GM12864 (cell line): ENCODE measurements at regions not wholly inside any gene's neighbourhood (a gene's known extent, or its start where the extent isn't known, plus 50 kb on each side); places are given as distances from the start of the nearest gene placed in this dataset.

Experiments used
- DNase-seq: peaks from one replicate; pipeline ENCODE4 v3.0.0-alpha.2; 2011; ENCODE audit warnings: low read depth
- H3K4me3 ChIP-seq: 2 replicates; pipeline ENCODE4 v1.5.1; 2011; ENCODE audit warnings: mild to moderate bottlenecking, low read depth, low read length, control low read depth
- TF ChIP-seq, protein P1 (sequence below): IDR thresholded peaks from 2 replicates; pipeline ENCODE4 v1.5.1; 2011; ENCODE audit warnings: low read depth, mild to moderate bottlenecking, moderate library complexity, low read length, control low read depth, inconsistent platforms; ENCODE audit errors: missing control alignments

DNA sequence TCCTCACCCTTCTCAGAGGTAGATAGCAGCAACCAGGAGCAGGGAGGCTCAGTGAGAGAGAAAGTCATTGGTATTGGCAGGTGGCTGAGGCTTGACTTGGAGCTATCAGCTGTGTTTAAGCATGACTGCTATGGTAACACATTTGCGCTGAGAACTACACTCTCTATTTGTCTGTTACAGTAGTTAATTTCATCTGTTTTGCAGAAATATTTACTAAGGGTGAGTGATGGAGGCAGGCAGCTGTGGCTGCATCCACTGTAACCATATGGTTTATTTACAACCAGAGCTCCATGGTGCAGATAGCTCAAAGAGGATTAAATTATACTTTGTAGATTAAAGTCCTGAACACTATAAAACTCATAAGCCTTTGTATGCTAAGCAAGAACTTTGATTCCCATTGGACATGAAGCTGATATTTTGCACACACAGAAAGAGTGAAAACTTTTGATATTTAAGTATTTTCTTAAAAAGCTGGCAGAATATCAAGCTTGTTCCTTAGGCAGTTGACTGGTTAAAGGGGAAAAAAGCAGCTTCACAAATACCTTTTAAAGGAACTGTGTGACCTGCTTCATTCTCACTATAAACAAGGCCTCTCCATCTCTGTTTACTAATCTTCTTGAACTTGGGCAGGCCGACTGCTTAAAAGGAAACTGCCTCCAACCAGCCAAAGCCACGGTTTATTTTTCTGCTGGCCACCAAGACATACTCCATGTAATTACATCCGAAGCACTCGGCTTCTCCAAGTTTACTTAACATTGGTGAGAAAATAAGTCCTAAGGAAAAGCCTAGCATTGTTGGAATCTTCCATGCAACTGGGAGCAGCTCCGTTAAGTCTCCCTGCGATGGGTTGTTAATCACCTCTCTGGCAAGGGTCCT lies 299.8 kb upstream of the ZFHX3 start:
- H3K4me3 ChIP-seq = no peak overlapping the region
- TF ChIP-seq, protein P1, sequence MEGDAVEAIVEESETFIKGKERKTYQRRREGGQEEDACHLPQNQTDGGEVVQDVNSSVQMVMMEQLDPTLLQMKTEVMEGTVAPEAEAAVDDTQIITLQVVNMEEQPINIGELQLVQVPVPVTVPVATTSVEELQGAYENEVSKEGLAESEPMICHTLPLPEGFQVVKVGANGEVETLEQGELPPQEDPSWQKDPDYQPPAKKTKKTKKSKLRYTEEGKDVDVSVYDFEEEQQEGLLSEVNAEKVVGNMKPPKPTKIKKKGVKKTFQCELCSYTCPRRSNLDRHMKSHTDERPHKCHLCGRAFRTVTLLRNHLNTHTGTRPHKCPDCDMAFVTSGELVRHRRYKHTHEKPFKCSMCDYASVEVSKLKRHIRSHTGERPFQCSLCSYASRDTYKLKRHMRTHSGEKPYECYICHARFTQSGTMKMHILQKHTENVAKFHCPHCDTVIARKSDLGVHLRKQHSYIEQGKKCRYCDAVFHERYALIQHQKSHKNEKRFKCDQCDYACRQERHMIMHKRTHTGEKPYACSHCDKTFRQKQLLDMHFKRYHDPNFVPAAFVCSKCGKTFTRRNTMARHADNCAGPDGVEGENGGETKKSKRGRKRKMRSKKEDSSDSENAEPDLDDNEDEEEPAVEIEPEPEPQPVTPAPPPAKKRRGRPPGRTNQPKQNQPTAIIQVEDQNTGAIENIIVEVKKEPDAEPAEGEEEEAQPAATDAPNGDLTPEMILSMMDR = no peak
- no peak for DNase-seq

DNA sequence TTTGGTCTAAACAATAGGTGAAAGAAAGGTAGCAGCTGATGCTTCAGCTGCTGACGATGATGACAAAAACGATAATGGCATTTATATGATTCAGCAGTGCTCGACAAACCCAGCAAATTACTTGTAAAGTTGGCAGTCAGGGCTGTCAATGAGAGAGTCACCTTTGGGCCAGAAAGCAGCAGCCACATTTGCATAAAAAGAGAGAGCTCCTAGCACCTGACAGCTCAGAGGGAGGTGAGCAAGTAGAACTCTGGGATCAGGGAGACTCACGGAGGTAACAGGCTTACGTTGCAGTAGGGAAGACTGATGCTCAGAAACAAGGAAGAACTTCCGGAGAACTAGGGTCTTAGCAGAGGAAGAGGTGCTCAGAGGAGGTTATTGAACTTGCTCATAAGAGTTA lies 291.9 kb upstream of the ZFHX3 start:
- no peak for DNase-seq
- TF ChIP-seq, protein P1 = no peak
- no peak overlapping the region for H3K4me3 ChIP-seq

DNA sequence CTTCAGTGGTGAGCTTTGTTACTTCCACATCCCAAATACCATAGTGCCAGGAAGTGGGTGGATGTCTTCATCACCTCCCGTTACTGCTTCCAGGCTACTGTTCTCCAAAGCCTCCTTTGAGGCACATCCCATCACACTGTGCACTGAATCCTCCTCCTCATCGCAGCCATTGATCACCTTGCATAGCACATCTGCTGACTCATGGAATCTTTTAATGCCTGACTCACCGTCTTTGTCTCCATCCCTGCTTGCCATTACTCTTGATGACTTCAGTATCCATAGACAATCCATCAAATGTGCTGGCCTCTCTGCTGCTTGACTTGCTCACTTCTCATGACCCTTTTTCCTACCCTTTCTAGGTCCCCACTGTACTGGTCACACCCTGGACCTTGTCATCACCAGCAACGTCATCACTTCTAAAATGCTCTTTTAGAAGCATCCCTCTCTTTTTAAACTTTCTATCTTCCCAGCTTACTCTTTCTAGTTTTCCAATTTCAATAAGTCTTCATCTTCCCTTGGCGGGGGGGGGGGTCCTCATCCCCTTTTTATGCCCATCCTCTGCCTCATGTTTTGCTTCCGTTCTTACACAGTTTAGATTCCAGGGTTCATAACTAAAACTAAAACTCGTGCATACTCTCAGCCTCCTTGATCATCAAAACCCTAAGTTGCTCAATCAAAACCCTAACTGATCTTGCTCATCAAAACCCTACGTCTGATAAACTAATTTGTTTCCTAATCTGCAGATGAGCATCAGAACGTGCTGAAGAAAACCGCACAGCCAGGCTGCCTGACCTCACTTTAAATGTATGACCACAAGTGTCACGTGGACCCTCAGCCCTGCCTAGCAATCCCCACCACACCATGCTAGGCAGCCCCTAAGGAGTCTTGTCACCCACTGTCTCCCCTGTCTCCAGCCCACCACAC lies 289.7 kb upstream of the ZFHX3 start:
- TF ChIP-seq, protein P1 = no peak
- H3K4me3 ChIP-seq = no peak overlapping the region
- DNase-seq = no peak

DNA sequence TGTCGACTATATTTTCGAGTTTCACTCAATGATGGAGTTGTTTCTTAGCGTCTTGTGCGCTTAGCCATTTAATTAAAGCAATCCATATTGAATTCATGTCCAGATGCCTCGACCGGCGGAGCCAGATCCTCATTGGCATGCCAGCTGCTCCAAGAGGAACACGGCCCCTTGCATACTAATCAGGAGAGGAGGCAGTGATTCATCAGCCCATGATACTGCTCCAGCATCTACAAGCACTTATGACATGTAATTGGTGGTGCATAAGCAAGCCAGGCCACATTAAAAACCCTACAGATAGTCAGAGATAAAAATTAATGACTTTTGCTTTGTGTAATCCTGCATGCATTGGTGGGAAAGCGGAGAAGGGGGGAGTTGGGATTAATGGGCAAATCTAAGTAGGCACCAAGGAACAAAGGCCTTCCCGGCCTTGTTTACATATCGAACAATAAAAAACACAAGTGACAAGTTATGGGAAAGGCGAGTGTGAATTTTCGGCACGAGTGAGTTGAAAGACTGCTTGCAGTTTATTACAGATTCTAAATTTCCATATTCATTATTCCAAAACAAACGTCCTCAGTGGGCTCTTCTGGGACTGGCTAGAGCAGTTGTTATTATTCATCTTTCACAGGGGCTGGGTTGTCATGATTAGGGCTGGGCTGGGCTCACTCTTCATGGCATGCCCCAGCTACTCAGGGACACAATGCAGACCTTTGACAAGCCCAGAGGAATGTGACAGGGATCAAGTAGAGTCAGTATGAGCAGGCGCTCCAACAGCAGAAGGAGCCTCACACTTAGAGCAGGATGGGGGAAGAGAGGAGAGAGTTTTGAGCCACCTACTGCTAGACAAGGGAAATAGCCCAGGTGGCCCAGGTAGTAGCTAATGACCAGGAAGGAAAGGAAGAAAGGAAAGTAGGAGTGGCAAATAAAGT lies 281.7 kb upstream of the ZFHX3 start:
- TF ChIP-seq, protein P1 = no peak
- no peak overlapping the region for H3K4me3 ChIP-seq
- DNase-seq = no peak

DNA sequence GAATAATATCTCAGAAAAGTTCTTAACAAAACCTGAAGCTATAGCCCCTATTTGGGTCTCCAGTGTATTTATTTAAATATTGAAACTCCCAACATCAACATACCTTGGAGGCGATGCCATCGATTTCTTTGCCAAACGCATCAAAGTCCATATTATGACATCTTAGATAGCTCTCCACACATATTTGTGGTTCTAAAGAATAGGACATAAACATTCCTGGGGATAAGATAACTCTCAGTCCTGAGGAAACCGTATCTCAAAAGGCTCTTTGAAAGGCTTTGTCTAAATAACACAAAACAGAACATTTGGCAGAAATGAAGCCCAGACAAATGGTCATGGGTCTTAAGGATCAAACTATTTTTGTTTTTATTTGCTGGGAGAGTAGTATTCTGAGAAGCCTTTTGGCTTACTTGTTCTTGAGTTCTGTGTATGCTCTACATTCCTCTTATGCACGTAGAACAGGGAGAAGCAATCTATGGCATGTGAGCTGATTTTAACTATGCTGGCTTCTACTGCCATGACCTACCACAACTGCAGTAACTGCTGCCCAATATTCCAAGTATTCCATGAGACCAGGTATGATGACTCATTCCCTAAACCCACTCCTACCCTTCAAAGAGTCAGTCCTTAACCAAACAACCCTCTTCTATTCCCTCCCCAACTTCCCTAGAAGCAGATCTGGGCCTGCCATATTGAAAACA lies 279.0 kb upstream of the ZFHX3 start:
- no peak overlapping the region for H3K4me3 ChIP-seq
- DNase-seq = no peak
- TF ChIP-seq, protein P1 = no peak

DNA sequence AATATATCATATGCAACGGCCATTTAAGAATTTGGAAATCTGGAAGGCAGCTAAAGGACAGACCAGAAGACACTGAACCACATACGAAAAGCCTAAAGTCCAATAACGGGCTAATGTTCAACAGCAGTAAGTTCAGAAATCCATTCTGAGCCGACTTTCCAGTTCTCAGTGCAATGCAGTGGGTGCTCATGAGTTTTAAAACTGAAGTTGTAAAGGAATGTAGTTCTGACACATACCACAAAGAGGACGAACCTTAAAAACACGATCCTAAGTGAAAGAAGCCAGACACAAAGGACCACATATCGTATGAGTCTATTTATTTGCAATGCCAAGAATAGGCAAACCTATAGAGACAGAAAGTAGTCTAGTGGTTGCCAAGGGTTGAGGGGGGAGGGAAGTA lies 278.3 kb upstream of the ZFHX3 start:
- no peak for DNase-seq
- TF ChIP-seq, protein P1 = no peak
- no peak overlapping the region for H3K4me3 ChIP-seq
